ENCODE measurements at regions not wholly inside any gene's neighbourhood (a gene's known extent, or its start where the extent isn't known, plus 50 kb on each side); places are given as distances from the start of the nearest gene placed in this dataset.

- TF ChIP-seq CTCF (IDR thresholded peaks at IDR 0.05; ENCODE audit: insufficient read depth, low read length, poor library complexity, severe bottlenecking): no peak
- no peak for TF ChIP-seq EZH2phosphoT487 (conservative IDR thresholded peaks at IDR 0.05; ENCODE audit: low read length)
Observed at GRCh38 chr7:125643302-125643701, 713.7 kb upstream of the POT1 start.
